Omental fat pad (tissue), 3 donors: ENCODE measurements at regions not wholly inside any gene's neighbourhood (a gene's known extent, or its start where the extent isn't known, plus 50 kb on each side); places are given as distances from the start of the nearest gene placed in this dataset.

Source experiments
- ATAC-seq: fragments of 150-250 bp; one replicate; pipeline ENCODE4 v1.9.1; 2016; ENCODE audit warnings: mild to moderate bottlenecking, moderate library complexity; ENCODE audit not compliant: low FRiP score
- DNase-seq: peaks from one replicate; pipeline ENCODE4 v3.0.0-alpha.2; 2019; ENCODE audit warnings: low spot score
- CTCF ChIP-seq, 3 donors: fragments of 450-650 bp; IDR thresholded peaks; one replicate each; pipeline ENCODE4 v1.5.1; 2016 to 2017; ENCODE audit warnings: antibody characterized with exemption in 3 of 3, mild to moderate bottlenecking in 3 of 3, moderate library complexity in 2 of 3

- no peak for ATAC-seq
- TF ChIP-seq CTCF (IDR thresholded peaks at IDR 0.05), result no peak
- peak; percentile 20 for DNase-seq
These were observed 136.5 kb upstream of the TWIST2 start for GRCh38 chr2:238711346-238711745.

- no peak for TF ChIP-seq CTCF (IDR thresholded peaks at IDR 0.05)
- ATAC-seq (no peak), DNase-seq (no peak)
These were observed 135.9 kb upstream of the TWIST2 start for GRCh38 chr2:238712011-238712410.

DNA sequence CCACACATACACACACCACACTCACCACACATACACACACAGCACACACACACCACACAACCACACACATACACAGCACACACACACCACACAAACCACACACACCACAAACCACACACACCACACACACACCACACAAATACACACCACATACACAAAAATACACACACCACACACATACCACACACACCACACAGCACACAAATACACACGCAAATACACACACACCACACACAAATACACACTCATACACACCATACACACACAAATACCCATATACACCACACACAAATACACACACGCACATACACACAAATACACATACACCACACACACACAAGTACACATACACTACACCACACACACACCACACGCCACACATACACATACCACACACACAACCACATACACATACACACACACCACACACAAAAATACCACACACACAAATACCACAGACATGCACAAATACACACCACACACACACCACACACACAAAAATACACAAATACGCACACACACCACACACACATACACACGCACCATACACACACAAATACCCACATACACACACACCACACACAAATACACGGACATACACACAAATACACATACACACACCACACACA lies 134.6 kb upstream of the TWIST2 start:
- ATAC-seq, result no peak
- DNase-seq, result peak; percentile 6
- TF ChIP-seq CTCF (IDR thresholded peaks at IDR 0.05), result no peak

DNA sequence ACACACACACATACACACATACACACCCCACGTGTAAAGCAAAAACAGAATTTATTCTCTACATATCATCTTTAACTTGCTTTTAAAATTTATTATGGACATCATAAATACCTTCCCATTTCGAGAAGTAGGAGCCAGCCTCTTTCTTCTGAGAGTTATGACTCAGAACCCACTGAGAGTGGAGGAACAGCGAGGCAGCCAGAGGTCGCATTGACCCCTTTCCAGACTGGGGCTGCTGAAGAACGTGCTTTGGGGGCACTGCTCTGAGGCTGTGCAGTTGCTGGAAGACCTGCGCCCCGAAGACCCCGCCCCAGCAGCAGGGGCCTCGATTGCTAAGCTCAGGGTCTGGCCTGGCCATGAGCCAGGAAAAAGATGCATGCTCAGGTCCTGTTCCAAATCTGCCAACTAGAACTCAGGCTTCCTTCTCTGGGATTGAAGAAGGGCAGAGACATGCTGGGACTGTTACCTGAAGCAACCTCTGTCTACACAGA lies 133.8 kb upstream of the TWIST2 start:
- DNase-seq, result no peak
- ATAC-seq, result peak; percentile 41
- TF ChIP-seq CTCF (IDR thresholded peaks at IDR 0.05), result no peak

GRCh38 chr2:238716171-238716570 lies 131.7 kb upstream of the TWIST2 start:
- no peak for ATAC-seq
- no peak for TF ChIP-seq CTCF (IDR thresholded peaks at IDR 0.05)
- no peak for DNase-seq

GRCh38 chr2:238716585-238716984 lies 131.3 kb upstream of the TWIST2 start:
- no peak for ATAC-seq
- no peak for TF ChIP-seq CTCF (IDR thresholded peaks at IDR 0.05)
- DNase-seq, result no peak

DNA sequence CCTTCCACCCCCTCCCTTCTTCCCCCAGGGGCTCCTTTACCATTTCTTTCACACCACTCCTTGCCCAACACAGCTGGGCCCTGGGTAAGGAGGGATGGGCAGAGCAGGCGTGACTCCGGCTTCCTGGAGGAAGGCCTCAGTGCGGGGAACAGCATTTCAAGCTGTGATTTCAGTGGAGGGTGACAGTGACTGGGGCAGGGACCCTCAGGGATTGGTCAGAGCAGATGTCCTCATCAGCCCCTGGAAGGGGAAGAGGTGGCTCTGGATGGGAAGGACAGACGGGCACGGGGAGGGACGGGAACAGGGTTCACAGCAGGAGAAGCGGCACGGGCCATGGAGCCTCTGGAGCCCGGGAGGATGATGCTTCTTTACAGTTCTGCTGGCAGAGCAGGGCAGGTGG lies 130.8 kb upstream of the TWIST2 start:
- no peak for ATAC-seq
- DNase-seq, result no peak
- no peak for TF ChIP-seq CTCF (IDR thresholded peaks at IDR 0.05)
